ENCODE measurements at regions not wholly inside any gene's neighbourhood (a gene's known extent, or its start where the extent isn't known, plus 50 kb on each side); places are given as distances from the start of the nearest gene placed in this dataset.

GRCh38 chr6:122075084-122075838, 324.2 kb upstream of the HSF2 start:
- H3K4me3 Mint-ChIP-seq, result no peak overlapping the region
- no peaks in the 10 kb centered on the region for H3K4me1 Mint-ChIP-seq
- H3K27ac Mint-ChIP-seq, result no peak overlapping the region
- H3K36me3 Mint-ChIP-seq, result no peaks in the 10 kb centered on the region
- H3K9me3 Mint-ChIP-seq, result peaks cover 0 to 3% (median 0%) of the 10 kb centered on the region in 3 donors
- no peaks in the 10 kb centered on the region for H3K27me3 Mint-ChIP-seq

GRCh38 chr6:122075917-122076316, 323.5 kb upstream of the HSF2 start:
- H3K4me3 Mint-ChIP-seq, result no peak overlapping the region
- no peaks in the 10 kb centered on the region for H3K27me3 Mint-ChIP-seq
- no peaks in the 10 kb centered on the region for H3K4me1 Mint-ChIP-seq
- H3K9me3 Mint-ChIP-seq, result peaks cover 0 to 3% (median 0%) of the 10 kb centered on the region in 3 donors
- no peaks in the 10 kb centered on the region for H3K36me3 Mint-ChIP-seq
- H3K27ac Mint-ChIP-seq, result no peak overlapping the region

DNA sequence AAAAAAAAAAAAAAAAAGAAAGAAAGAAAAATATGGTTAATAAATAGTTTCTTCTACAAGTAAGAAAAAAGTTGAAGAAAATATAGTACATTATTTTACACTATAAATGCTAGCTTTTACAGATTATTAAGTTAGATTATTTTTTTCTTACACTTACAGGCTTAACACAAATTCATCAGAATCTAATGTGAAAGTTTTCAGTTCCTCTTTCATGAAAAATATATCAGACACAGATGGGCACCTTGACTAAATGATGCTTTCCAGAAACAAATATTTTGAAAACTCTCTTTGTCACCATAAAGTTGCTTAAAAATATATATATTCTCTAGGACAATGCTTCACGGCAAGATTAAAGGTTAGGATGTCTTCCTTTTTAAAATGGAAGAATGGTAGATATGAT, 321.8 kb upstream of the HSF2 start:
- no peak overlapping the region for H3K27ac Mint-ChIP-seq
- no peak overlapping the region for H3K4me3 Mint-ChIP-seq
- H3K36me3 Mint-ChIP-seq, result no peaks in the 10 kb centered on the region
- peaks cover 0 to 2% (median 0%) of the 10 kb centered on the region in 3 donors for H3K9me3 Mint-ChIP-seq
- H3K4me1 Mint-ChIP-seq, result no peaks in the 10 kb centered on the region
- no peaks in the 10 kb centered on the region for H3K27me3 Mint-ChIP-seq

- Mint-ChIP-seq H3K9me3 (peaks cover 0 to 2% (median 0%) of the 10 kb centered on the region in 3 donors), H3K27me3 (no peaks in the 10 kb centered on the region), H3K36me3 (no peaks in the 10 kb centered on the region), H3K4me1 (no peaks in the 10 kb centered on the region), H3K27ac (no peak overlapping the region), H3K4me3 (no peak overlapping the region)
Measured at GRCh38 chr6:122078481-122078880, 321.0 kb upstream of the HSF2 start.

DNA sequence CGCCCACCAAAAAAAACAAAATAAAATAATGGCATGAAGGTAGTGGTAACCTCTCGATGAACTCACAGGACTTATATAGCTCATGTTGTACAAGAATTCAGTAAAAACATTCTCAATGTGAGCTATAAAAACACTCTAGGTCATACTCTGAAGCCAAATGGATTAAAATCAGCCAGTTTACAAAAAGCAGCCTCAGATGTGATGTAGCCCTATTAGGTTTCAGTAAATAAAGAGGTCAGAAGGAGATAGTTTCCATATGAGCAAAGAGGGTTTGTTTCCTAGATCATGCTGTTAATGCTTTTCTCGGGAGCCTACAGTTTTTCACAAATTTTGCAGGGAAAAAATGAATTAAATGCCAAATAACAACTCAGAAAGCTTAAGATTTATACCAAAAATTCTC, 319.5 kb upstream of the HSF2 start:
- no peak overlapping the region for H3K4me3 Mint-ChIP-seq
- peaks cover 0 to 2% (median 0%) of the 10 kb centered on the region in 3 donors for H3K9me3 Mint-ChIP-seq
- H3K27ac Mint-ChIP-seq, result no peak overlapping the region
- H3K27me3 Mint-ChIP-seq, result no peaks in the 10 kb centered on the region
- no peaks in the 10 kb centered on the region for H3K4me1 Mint-ChIP-seq
- no peaks in the 10 kb centered on the region for H3K36me3 Mint-ChIP-seq

GRCh38 chr6:122081921-122082320, 317.5 kb upstream of the HSF2 start:
- Mint-ChIP-seq H3K4me3 (no peak overlapping the region), H3K36me3 (no peaks in the 10 kb centered on the region), H3K9me3 (peaks cover 0 to 2% (median 0%) of the 10 kb centered on the region in 3 donors), H3K27ac (no peak overlapping the region), H3K4me1 (no peaks in the 10 kb centered on the region), H3K27me3 (no peaks in the 10 kb centered on the region)

DNA sequence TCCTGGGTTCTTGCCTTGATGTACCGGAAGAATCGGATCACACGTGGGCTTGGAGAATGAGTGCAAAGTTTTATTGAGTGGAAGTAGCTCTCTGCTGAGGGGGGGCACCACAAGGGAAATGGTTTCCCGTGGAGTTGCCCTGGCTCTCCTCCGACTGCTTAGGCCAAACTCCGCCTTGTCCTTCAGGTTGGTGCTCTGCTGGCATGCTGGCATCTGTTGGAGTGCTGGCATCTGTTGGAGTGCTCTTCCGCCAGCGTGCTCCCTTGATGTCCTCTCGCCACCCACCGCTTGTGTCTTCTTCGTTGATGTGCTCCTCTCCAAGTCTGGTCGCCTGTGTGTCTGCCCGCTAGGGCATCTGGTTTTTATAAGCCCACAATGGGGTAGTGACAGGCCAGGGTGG, 317.1 kb upstream of the HSF2 start:
- Mint-ChIP-seq H3K4me1 (no peaks in the 10 kb centered on the region), H3K4me3 (no peak overlapping the region), H3K27ac (no peak overlapping the region), H3K9me3 (peaks cover 0 to 2% (median 0%) of the 10 kb centered on the region in 3 donors), H3K27me3 (no peaks in the 10 kb centered on the region), H3K36me3 (no peaks in the 10 kb centered on the region)

DNA sequence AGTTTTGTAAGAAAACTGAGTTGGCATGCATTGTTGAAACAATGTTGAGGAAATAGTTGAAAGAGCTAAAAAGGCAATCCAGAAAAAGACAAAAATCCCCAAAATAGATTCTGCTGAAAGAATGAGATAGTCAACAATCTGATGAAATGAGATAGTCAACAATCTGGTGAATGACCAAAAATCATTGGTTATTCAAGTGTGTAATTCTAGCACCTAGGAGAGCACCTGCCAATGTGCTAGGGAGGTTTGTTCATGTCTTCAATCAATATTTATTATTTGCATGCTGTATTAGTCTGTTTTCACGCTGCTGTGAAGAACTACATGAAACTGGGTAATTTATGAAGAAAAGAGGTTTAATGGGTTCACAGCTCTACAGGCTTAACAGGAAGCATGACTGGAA, 307.1 kb upstream of the HSF2 start:
- Mint-ChIP-seq H3K4me1 (no peaks in the 10 kb centered on the region), H3K9me3 (no peaks in the 10 kb centered on the region), H3K36me3 (no peaks in the 10 kb centered on the region), H3K4me3 (no peak overlapping the region), H3K27ac (no peak overlapping the region), H3K27me3 (no peaks in the 10 kb centered on the region)

- no peaks in the 10 kb centered on the region for H3K4me1 Mint-ChIP-seq
- H3K27ac Mint-ChIP-seq, result no peak overlapping the region
- no peaks in the 10 kb centered on the region for H3K36me3 Mint-ChIP-seq
- H3K9me3 Mint-ChIP-seq, result no peaks in the 10 kb centered on the region
- H3K27me3 Mint-ChIP-seq, result no peaks in the 10 kb centered on the region
- no peak overlapping the region for H3K4me3 Mint-ChIP-seq
Measured at GRCh38 chr6:122098201-122098678, 301.2 kb upstream of the HSF2 start.

DNA sequence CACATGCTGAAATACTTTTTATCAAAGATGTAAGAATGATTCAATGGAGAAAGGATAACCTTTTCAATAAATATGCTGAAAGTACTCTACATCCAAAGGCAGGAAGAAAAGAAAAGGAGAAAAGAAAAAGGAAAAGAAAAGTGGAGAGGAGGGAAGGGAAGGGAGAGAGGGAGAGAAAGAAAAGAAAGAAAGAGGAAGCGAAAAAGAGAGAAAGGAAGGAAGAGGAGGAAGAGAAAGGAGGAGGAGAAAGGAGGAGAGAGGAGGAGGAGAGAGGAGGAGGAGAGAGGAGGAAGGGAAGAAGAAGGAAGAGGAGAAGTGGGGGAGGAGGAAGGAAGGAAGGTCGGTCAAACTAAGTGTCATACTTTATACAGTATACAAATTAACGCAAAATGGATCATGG, 297.4 kb upstream of the HSF2 start:
- Mint-ChIP-seq H3K36me3 (no peaks in the 10 kb centered on the region), H3K27ac (no peak overlapping the region), H3K4me1 (no peaks in the 10 kb centered on the region), H3K4me3 (no peak overlapping the region), H3K27me3 (no peaks in the 10 kb centered on the region), H3K9me3 (peaks cover 0 to 2% (median 0%) of the 10 kb centered on the region in 3 donors)

- no peaks in the 10 kb centered on the region for H3K36me3 Mint-ChIP-seq
- no peak overlapping the region for H3K27ac Mint-ChIP-seq
- no peaks in the 10 kb centered on the region for H3K27me3 Mint-ChIP-seq
- no peak overlapping the region for H3K4me3 Mint-ChIP-seq
- peaks cover 0 to 2% (median 0%) of the 10 kb centered on the region in 3 donors for H3K9me3 Mint-ChIP-seq
- peaks cover 0 to 2% (median 0%) of the 10 kb centered on the region in 3 donors for H3K4me1 Mint-ChIP-seq
Measured at GRCh38 chr6:122107256-122107852, 292.1 kb upstream of the HSF2 start.

DNA sequence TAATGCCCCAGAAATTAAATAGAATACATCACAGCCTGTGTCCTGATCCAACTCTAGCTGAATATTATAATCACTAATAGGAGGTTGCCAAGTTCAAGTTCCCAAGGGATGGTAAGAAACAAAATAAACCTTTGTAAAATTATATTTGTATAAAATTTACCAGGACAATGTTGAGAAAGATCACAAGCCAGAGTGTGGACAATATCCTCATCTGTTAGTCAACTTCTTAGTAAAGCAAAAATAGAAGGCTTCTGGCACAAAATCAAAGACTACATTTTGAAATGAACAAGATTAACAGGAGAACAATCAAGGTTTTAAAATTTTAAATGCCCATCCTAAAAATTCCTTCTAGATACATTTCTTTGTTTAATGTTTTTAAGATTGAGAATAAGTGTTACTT, 290.4 kb upstream of the HSF2 start:
- H3K4me3 Mint-ChIP-seq, result no peak overlapping the region
- H3K27me3 Mint-ChIP-seq, result no peaks in the 10 kb centered on the region
- H3K36me3 Mint-ChIP-seq, result no peaks in the 10 kb centered on the region
- H3K9me3 Mint-ChIP-seq, result peaks cover 0 to 3% (median 2%) of the 10 kb centered on the region in 3 donors
- no peak overlapping the region for H3K27ac Mint-ChIP-seq
- H3K4me1 Mint-ChIP-seq, result peaks cover 0 to 2% (median 0%) of the 10 kb centered on the region in 3 donors

DNA sequence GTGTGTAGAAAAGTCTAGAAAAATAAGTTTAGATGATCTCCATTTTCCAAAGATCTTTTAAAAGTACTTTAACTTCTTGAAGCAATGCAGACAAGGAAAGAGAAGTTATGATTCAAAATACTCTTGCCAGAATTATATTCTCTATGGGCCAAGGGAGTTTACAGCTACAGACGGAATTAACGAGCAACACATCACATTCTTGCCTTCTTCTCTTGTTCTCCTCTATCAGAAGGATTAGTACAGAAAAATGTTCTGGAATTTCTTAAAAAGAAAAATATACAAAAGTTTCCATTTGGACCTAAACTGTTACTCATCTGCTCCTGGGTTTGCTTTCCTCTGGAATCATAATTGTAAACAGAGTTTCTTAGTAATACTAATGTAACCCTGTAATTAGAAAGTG, 284.7 kb upstream of the HSF2 start:
- no peak overlapping the region for H3K4me3 Mint-ChIP-seq
- no peak overlapping the region for H3K27ac Mint-ChIP-seq
- H3K27me3 Mint-ChIP-seq, result no peaks in the 10 kb centered on the region
- peaks cover 0 to 3% (median under 1%) of the 10 kb centered on the region in 3 donors for H3K9me3 Mint-ChIP-seq
- no peaks in the 10 kb centered on the region for H3K36me3 Mint-ChIP-seq
- H3K4me1 Mint-ChIP-seq, result peaks cover 0 to 2% (median 2%) of the 10 kb centered on the region in 3 donors

- Mint-ChIP-seq H3K36me3 (no peaks in the 10 kb centered on the region), H3K4me3 (peak overlapping the region in 1 of 4 donors; percentile 49), H3K27me3 (no peaks in the 10 kb centered on the region), H3K27ac (no peak overlapping the region), H3K4me1 (peaks cover 0 to 2% (median 0%) of the 10 kb centered on the region in 3 donors), H3K9me3 (peaks cover 0 to 6% (median 4%) of the 10 kb centered on the region in 3 donors)
Measured at GRCh38 chr6:122116119-122116834, 283.2 kb upstream of the HSF2 start.

DNA sequence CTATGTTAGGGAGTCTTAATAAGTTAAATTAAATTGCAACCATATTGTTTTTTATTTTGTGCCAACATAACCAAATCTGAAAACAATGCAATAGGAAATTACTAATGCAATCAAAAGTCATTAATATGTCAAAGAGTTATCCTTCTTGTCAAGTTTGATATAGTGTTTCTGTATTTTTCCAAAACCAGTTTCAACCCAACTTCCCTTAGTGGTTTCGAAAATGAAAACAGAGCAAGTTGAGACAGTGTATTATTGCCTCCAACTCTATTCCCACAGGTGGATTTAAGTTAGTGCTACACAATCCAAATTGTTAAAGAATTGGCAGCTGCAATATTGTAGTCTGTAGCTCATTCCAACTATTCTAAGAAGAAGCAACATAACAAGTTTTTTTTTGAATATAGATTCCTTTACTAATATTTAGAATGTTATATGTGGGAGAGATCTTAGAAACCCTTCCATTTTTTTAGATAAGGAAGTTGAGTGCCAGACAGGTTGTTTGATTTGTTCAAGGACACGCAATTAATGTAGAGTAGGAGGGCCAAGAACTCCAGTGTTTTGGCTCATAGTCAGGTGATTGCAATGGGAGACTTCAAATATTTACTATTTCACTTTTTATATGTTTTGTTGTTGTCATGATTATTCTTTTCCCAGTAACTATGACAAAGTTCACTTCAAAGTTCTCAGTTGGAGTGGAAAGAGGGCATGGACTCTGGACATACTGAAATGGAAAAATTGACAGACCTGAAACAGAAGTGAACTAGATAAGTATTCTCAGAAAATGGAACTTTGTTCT, 282.4 kb upstream of the HSF2 start:
- no peaks in the 10 kb centered on the region for H3K36me3 Mint-ChIP-seq
- peaks cover 0 to 6% (median 4%) of the 10 kb centered on the region in 3 donors for H3K9me3 Mint-ChIP-seq
- H3K4me1 Mint-ChIP-seq, result peaks cover 0 to 2% (median 0%) of the 10 kb centered on the region in 3 donors
- H3K27me3 Mint-ChIP-seq, result no peaks in the 10 kb centered on the region
- H3K27ac Mint-ChIP-seq, result no peak overlapping the region
- no peak overlapping the region for H3K4me3 Mint-ChIP-seq
